SK-N-SH treated with all-trans-retinoic acid at 6 μM for 48 hours (cell line): ENCODE measurements at regions not wholly inside any gene's neighbourhood (a gene's known extent, or its start where the extent isn't known, plus 50 kb on each side); places are given as distances from the start of the nearest gene placed in this dataset.

ENCODE experiments used
- CREB5 ChIP-seq: fragments of 250-450 bp; sonication (Bioruptor Pico); IDR thresholded peaks from 2 replicates; pipeline ENCODE4 v1.5.1; 2020; ENCODE audit warnings: low read depth, mild to moderate bottlenecking, moderate library complexity
- TOX ChIP-seq: fragments of 250-450 bp; sonication (Bioruptor Pico); IDR thresholded peaks from 2 replicates; pipeline ENCODE4 v1.8.0; 2021; ENCODE audit warnings: mild to moderate bottlenecking, moderate library complexity, borderline replicate concordance
- ZFP3 ChIP-seq: fragments of 250-450 bp; sonication (Bioruptor Pico); IDR thresholded peaks from 2 replicates; pipeline ENCODE4 v1.5.0; 2020; ENCODE audit warnings: mild to moderate bottlenecking, moderate library complexity
- ZFP30 ChIP-seq: fragments of 450-650 bp; formaldehyde crosslinking; IDR thresholded peaks from 2 replicates; pipeline ENCODE4 v1.5.0; 2022; ENCODE audit warnings: mild to moderate bottlenecking, moderate library complexity
- ZNF70 ChIP-seq: fragments of 450-650 bp; formaldehyde crosslinking; IDR thresholded peaks from 2 replicates; pipeline ENCODE4 v1.5.0; 2020; ENCODE audit warnings: mild to moderate bottlenecking, moderate library complexity

DNA sequence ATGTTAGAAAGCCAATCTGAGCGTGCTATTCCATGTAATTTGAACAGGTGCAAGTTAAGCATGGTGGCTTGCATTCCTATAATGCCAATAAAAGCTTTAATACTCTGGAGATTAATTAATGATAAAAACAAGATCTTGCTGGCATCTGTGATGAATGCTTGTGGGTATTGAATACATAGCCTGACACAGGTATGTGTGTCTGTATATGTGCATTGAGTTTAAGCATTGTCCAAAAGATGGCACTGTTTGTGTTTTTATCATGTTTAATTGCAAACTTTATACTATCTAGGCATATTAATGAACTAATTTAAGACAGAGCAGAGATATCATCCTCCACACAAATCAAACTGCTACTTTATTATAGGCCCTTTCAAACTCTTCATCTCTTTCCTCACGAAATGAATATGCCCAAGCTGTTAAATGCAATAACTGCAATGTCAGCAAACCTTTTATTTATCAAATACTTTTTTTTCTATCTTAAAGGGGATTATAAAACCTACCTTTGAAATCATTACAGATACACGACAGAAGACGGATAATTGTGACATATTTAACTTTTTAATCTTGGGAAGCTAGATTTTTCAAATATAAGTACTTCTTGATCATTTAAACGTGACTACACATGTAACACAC lies 86.5 kb downstream of the TNFSF11 start:
- TF ChIP-seq CREB5 (CRISPR knock-in tag): no peak
- TF ChIP-seq ZNF70 (CRISPR knock-in tag): no peak
- TF ChIP-seq ZFP30: no peak
- TF ChIP-seq TOX (CRISPR knock-in tag): no peak
- no peak for TF ChIP-seq ZFP3
